ENCODE measurements at regions not wholly inside any gene's neighbourhood (a gene's known extent, or its start where the extent isn't known, plus 50 kb on each side); places are given as distances from the start of the nearest gene placed in this dataset.
"Not testable (repeated sequence)": the region's sequence is repeated elsewhere in the genome, so short reads cannot be mapped to it uniquely, and the experiment has no call there.

DNA sequence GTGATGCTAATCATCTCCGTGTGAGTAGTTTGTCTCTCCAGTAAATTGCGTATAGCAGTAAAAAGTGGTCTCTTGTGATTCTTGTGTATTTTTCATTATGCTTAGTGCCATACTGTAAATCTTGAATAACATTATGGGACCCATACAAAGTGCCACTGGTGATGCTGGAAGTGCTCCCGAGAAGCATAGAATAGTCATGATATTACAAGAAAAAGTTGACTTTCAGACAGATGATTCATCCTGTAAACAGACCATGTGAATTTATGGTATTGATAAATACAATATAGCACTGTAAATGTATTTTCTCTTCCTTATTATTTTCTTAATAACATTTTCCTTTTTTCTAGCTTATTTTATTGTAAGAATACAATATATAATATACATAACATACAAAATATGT is 74.6 kb upstream of the CDK6 start:
- H3K27ac ChIP-seq = no peak overlapping the region
- peaks cover 6% of the 10 kb centered on the region for H3K4me1 ChIP-seq (replicated peaks)
- H3K27me3 ChIP-seq (replicated peaks) = no peaks in the 10 kb centered on the region
- H3K4me3 ChIP-seq = no peak overlapping the region
- H3K9me3 ChIP-seq (replicated peaks) = no peaks in the 10 kb centered on the region
- DNase-seq (ENCODE audit: low read depth in 1 of 2, low spot score in 2 of 2) = no peak
- no peaks in the 10 kb centered on the region for H3K36me3 ChIP-seq

DNA sequence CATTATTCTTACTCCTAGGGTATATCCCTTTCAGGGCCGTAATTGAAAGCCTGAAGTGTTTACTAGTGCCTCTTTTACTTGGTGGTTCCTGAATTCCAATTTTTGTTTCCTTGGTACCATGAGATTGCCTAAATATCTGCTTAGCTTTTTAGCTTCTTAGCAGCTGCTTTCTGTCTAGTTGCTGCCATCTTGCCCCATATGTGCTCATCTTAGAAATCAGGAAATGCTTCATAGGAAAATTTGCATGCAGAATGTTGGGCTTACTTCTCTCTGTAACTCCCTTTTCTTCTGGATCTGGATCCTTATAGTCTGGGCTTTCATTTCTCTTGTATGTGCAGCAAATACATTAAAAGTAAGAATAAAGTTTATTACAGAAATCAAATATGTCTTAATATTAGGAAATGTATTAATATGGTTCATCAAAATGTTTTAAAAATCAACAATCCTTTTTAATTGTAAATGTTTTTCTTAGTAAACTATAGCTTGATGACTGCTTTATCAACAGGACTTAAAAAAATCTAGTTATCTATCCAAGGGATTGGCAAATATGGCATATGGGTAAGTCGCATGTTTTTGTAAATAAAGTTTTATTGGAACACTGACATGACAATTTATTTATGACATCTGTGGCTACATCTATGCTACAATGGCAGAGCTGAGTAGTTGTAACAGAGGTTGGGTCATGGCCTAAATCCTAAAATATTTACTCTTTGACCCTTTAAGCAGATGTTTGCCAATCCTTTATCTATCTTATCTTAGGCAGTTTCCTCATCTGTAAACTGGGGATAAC is 73.5 kb upstream of the CDK6 start:
- Histone ChIP-seq H3K4me3 (no peak overlapping the region), H3K4me1 (replicated peaks) (peaks cover 13% of the 10 kb centered on the region), H3K27ac (no peak overlapping the region), H3K36me3 (no peaks in the 10 kb centered on the region), H3K27me3 (replicated peaks) (no peaks in the 10 kb centered on the region), H3K9me3 (replicated peaks) (no peaks in the 10 kb centered on the region)
- no peak for DNase-seq (ENCODE audit: low read depth in 1 of 2, low spot score in 2 of 2)

DNA sequence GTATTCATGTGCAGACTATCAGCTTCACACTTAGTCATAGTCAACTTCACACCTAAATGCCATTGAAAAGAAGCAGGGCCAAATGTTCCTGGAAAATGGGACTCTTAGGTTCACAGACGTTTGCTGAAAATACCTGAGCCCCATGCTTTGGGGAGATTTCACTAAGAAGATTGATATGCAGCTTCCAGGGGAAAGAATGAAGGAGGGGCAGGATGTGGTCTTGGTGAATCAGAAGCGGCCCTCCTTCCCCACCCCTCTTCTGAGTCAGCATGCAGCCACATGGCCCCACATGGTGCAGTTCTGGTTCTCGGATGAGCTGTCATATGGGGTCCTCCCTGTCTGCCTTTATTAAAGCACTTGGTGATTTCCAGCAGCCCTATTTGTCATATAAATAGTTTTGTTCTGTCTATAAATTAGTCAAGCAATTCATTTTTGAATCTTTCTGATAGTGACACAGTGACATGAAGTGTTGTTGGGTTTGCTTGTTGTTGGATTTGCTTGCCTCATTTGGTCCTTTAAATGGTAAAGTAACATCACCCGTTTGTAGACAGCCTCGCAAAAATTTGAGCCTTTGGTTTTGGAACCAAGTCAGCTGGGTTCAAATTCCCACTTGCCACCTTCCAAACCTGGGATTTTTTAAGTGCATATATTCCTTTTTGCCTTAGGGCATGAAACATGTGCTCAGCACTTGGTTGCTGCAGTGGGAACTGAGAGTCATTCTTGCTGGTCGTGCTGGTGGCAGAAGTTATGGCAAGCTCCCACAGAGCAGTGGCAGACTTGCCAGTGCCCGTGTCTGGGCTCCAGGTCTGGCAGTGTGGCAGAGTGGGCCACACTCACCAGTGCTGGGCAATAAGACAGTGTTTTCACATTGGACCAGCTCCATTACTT is 68.1 kb upstream of the CDK6 start:
- peak overlapping the region; percentile 95 for H3K27ac ChIP-seq
- H3K4me3 ChIP-seq = no peak overlapping the region
- H3K36me3 ChIP-seq = no peaks in the 10 kb centered on the region
- peak; percentile 96 to 97 for DNase-seq (ENCODE audit: low read depth in 1 of 2, low spot score in 2 of 2)
- peaks cover 32% of the 10 kb centered on the region for H3K4me1 ChIP-seq (replicated peaks)
- no peaks in the 10 kb centered on the region for H3K9me3 ChIP-seq (replicated peaks)
- H3K27me3 ChIP-seq (replicated peaks) = no peaks in the 10 kb centered on the region

DNA sequence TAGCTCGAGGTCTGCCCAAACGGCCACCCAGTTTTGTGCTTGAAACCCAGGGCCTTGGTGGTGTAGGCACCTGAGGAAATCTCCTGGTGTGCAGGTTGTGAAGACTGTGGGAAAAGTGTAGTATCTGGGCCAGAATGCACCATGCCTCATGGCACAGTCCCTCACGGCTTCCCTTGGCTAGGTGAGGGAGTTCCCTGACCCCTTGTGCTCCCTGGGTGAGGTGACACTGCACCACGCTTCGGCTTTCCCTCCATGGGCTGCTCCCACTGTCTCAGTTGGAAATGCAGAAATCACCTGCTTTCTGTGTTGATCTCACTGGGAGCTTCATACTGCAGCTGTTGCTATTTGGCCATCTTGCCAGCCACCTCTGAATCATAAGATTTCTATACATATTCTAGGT is 62.4 kb upstream of the CDK6 start:
- H3K9me3 ChIP-seq (replicated peaks) = no peaks in the 10 kb centered on the region
- H3K27ac ChIP-seq = no peak overlapping the region
- no peak for DNase-seq (ENCODE audit: low read depth in 1 of 2, low spot score in 2 of 2)
- peaks cover 15% of the 10 kb centered on the region for H3K4me1 ChIP-seq (replicated peaks)
- H3K4me3 ChIP-seq = no peak overlapping the region
- H3K36me3 ChIP-seq = no peaks in the 10 kb centered on the region
- H3K27me3 ChIP-seq (replicated peaks) = no peaks in the 10 kb centered on the region

DNA sequence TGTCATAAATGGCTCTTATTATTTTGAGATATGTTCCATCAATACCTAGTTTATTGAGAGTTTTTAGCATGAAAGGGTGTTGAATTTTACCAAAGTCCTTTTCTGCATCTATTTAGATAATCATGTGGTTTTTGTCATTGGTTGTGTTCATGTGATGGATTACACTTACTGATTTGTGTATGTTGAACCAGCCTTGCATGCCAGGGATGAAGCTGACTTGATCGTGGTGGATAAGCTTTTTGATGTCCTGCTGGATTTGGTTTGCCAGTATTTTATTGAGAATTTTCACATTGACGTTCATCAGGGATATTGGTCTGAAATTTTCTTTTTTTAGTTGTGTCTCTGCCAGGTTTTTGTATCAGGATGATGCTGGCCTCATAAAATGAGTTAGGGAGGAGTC is 58.5 kb upstream of the CDK6 start:
- H3K4me3 ChIP-seq; DNase-seq (ENCODE audit: low read depth in 1 of 2, low spot score in 2 of 2); H3K27me3 ChIP-seq (replicated peaks); H3K4me1 ChIP-seq (replicated peaks); H3K9me3 ChIP-seq (replicated peaks); H3K27ac ChIP-seq; H3K36me3 ChIP-seq: not testable (repeated sequence)

DNA sequence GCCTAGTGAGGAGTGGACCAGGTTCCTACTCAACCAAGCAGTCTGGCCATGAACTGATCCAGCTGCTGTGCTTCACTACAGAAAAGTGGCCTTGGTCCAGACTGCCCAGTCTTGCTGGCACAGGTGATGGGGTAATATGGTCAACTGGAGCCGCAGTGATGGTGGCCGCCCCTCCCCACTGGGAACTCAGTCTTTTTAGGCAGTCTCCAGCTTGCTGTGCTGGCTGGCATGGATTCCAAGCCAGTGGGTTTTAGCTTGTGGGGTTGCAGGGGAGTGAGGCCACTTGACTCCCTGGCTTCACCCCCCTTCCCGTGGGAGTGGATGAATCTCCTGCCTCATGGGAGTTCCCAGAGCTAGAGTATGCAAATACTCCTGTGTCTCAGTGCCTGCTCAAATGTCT is 52.7 kb upstream of the CDK6 start:
- no peaks in the 10 kb centered on the region for H3K36me3 ChIP-seq
- no peak for DNase-seq (ENCODE audit: low read depth in 1 of 2, low spot score in 2 of 2)
- no peaks in the 10 kb centered on the region for H3K9me3 ChIP-seq (replicated peaks)
- H3K4me1 ChIP-seq (replicated peaks) = no peaks in the 10 kb centered on the region
- H3K4me3 ChIP-seq = no peak overlapping the region
- no peak overlapping the region for H3K27ac ChIP-seq
- no peaks in the 10 kb centered on the region for H3K27me3 ChIP-seq (replicated peaks)

Data from SJSA1 (cell line).